Lung (tissue), 11 donors: ENCODE measurements at regions not wholly inside any gene's neighbourhood (a gene's known extent, or its start where the extent isn't known, plus 50 kb on each side); places are given as distances from the start of the nearest gene placed in this dataset.

Experiments
- ATAC-seq: fragments of 200-7000 bp; cut with Tn5 transposase; one replicate; pipeline ENCODE4 v1.9.1; 2020; ENCODE audit warnings: moderate number of reproducible peaks; ENCODE audit not compliant: insufficient read depth, low FRiP score
- DNase-seq, 3 donors: peaks; one replicate each; pipeline ENCODE4 v3.0.0-alpha.2; 2013 to 2017
- H3K27ac ChIP-seq, 2 donors: one replicate each; pipeline ENCODE4 v1.5.1; 2013; ENCODE audit warnings: mild to moderate bottlenecking in 2 of 2, moderate library complexity in 2 of 2, control low read depth in 1 of 2, inconsistent platforms in 1 of 2, low read depth in 1 of 2, low read length in 1 of 2
- H3K27me3 ChIP-seq, 3 donors: one replicate each; pipeline ENCODE4 v1.5.1; 2013; ENCODE audit warnings: low read length in 2 of 3; ENCODE audit not compliant: control insufficient read depth in 3 of 3, insufficient read depth in 3 of 3
- H3K36me3 ChIP-seq, 4 donors: one replicate each; pipeline ENCODE4 v1.5.1; 2013; ENCODE audit warnings: low read length in 4 of 4, mild to moderate bottlenecking in 1 of 4, moderate library complexity in 1 of 4; ENCODE audit not compliant: control insufficient read depth in 4 of 4, insufficient read depth in 4 of 4
- H3K4me1 ChIP-seq, 5 donors: one replicate each; pipeline ENCODE4 v1.5.1; 2013; ENCODE audit warnings: low read length in 5 of 5, mild to moderate bottlenecking in 2 of 5, moderate library complexity in 1 of 5; ENCODE audit not compliant: control insufficient read depth in 5 of 5, insufficient read depth in 5 of 5
- H3K4me3 ChIP-seq: one replicate; pipeline ENCODE4 v1.5.1; 2013; ENCODE audit warnings: mild to moderate bottlenecking, control low read depth, moderate library complexity
- H3K9ac ChIP-seq, 2 donors: one replicate each; pipeline ENCODE4 v1.5.1; 2013; ENCODE audit warnings: low read length in 2 of 2, control low read depth in 1 of 2; ENCODE audit not compliant: insufficient read depth in 1 of 2
- H3K9me3 ChIP-seq, 4 donors: one replicate each; pipeline ENCODE4 v1.5.1; 2013; ENCODE audit warnings: low read length in 3 of 4, mild to moderate bottlenecking in 1 of 4, moderate library complexity in 1 of 4; ENCODE audit not compliant: control insufficient read depth in 4 of 4, insufficient read depth in 3 of 4
- CTCF ChIP-seq: IDR thresholded peaks from 2 replicates; pipeline ENCODE4 v1.5.1; 2012; ENCODE audit warnings: mild to moderate bottlenecking; ENCODE audit errors: control extremely low read depth, extremely low read depth
- WGBS, 2 donors: extraction: QIAGEN DNeasy Blood & Tissue Kit; methylation state at CpG; one replicate each; pipeline ENCODE4 v1.1.7; 2013; 5-methylcytosine and 5-hydroxymethylcytosine counted together
- donor health status: control.
- donor health status: control.
- donor health status: Bipolar disorder and iron deficiency.
- donor health status: healthy.
- donor health status: DM: yes; HTN: yes; CAD: no.

- 70 to 83% methylated on average over 7 of the region's 7 CpGs for WGBS, 2 donors
- TF ChIP-seq CTCF: no peak
- ATAC-seq: no peak
- DNase-seq: no peak
- Histone ChIP-seq H3K4me1 (no peaks in the 10 kb centered on the region), H3K36me3 (no peaks in the 10 kb centered on the region), H3K27me3 (peaks cover 0 to 3% (median 0%) of the 10 kb centered on the region in 3 donors), H3K4me3 (no peak overlapping the region), H3K9me3 (peaks cover 0 to 2% (median 1%) of the 10 kb centered on the region in 4 donors), H3K27ac (no peak overlapping the region), H3K9ac (no peak overlapping the region)
Measured at GRCh38 chr10:1873661-1874315, 136.5 kb upstream of the ADARB2 start.

GRCh38 chr10:1872151-1872726, 134.9 kb upstream of the ADARB2 start:
- no peaks in the 10 kb centered on the region for H3K27me3 ChIP-seq
- no peaks in the 10 kb centered on the region for H3K4me1 ChIP-seq
- ATAC-seq (no peak), DNase-seq (no peak)
- H3K4me3 ChIP-seq: no peak overlapping the region
- WGBS, 2 donors: 81 to 90% methylated on average over 7 of the region's 7 CpGs
- no peak for TF ChIP-seq CTCF
- no peak overlapping the region for H3K27ac ChIP-seq
- H3K9ac ChIP-seq: no peak overlapping the region
- no peaks in the 10 kb centered on the region for H3K36me3 ChIP-seq
- peaks cover 0 to 2% (median 1%) of the 10 kb centered on the region in 4 donors for H3K9me3 ChIP-seq

- H3K4me3 ChIP-seq: no peak overlapping the region
- H3K27ac ChIP-seq: no peak overlapping the region
- H3K9me3 ChIP-seq: no peaks in the 10 kb centered on the region
- H3K9ac ChIP-seq: no peak overlapping the region
- no peak for ATAC-seq
- H3K4me1 ChIP-seq: no peaks in the 10 kb centered on the region
- TF ChIP-seq CTCF: no peak
- DNase-seq: no peak
- no peaks in the 10 kb centered on the region for H3K27me3 ChIP-seq
- WGBS, 2 donors: 77 to 80% methylated on average over 5 of the region's 5 CpGs
- H3K36me3 ChIP-seq: no peaks in the 10 kb centered on the region
Measured at GRCh38 chr10:1870491-1870890, 133.2 kb upstream of the ADARB2 start.
